NT2/D1 (cell line): ENCODE measurements at regions not wholly inside any gene's neighbourhood (a gene's known extent, or its start where the extent isn't known, plus 50 kb on each side); places are given as distances from the start of the nearest gene placed in this dataset.

Experiments used
- SUZ12 ChIP-seq: IDR thresholded peaks from 2 replicates; pipeline ENCODE4 v1.6.1; 2011; ENCODE audit not compliant: insufficient read length, insufficient read depth; ENCODE audit errors: extremely low read depth
- YY1 ChIP-seq: IDR thresholded peaks from 2 replicates; pipeline ENCODE4 v1.6.1; 2011; ENCODE audit not compliant: insufficient read length, insufficient read depth
- ZNF274 ChIP-seq: IDR thresholded peaks from 2 replicates; pipeline ENCODE4 v1.6.1; 2011; ENCODE audit warnings: mild to moderate bottlenecking, low read depth, low read length

- TF ChIP-seq YY1 (no peak), SUZ12 (no peak), ZNF274 (no peak)
Measured at GRCh38 chr12:126390969-126391566, 1325.8 kb downstream of the AACS start.
